GM12878 (cell line): ENCODE measurements at regions not wholly inside any gene's neighbourhood (a gene's known extent, or its start where the extent isn't known, plus 50 kb on each side); places are given as distances from the start of the nearest gene placed in this dataset.

Source experiments
- CBFB ChIP-seq: IDR thresholded peaks from 2 replicates; pipeline ENCODE4 v1.6.1; 2016; ENCODE audit warnings: antibody characterized with exemption, low read depth
- CTCF ChIP-seq, 3 experiments: IDR thresholded peaks in 2 of 3; conservative IDR thresholded peaks in 1 of 3; 2 replicates each; pipeline ENCODE4 v1.5.1; 2011; ENCODE audit warnings: low read depth in 3 of 3, low read length in 3 of 3, mild to moderate bottlenecking in 3 of 3, control low read depth in 2 of 3, moderate library complexity in 2 of 3, inconsistent platforms in 1 of 3, mixed read lengths in 1 of 3; ENCODE audit not compliant: control insufficient read depth in 2 of 3, insufficient read depth in 1 of 3; ENCODE audit errors: extremely low read depth in 1 of 3
- EP300 ChIP-seq, 2 experiments: fragments of 150-350 bp in 1 of 2; IDR thresholded peaks; 2 replicates each; pipeline ENCODE4 v1.6.1; 2011 to 2012; ENCODE audit warnings: low read depth in 2 of 2, low read length in 2 of 2, borderline replicate concordance in 1 of 2, improper control_type of control experiment in 1 of 2, inconsistent platforms in 1 of 2; ENCODE audit not compliant: control insufficient read depth in 1 of 2
- EZH2 ChIP-seq: IDR thresholded peaks from 2 replicates; pipeline ENCODE4 v1.6.1; 2012; ENCODE audit warnings: low read depth, mild to moderate bottlenecking, control low read depth, inconsistent platforms, low read length, borderline replicate concordance; ENCODE audit not compliant: control insufficient read depth
- MEF2A ChIP-seq: IDR thresholded peaks from 2 replicates; pipeline ENCODE4 v1.6.1; 2011; ENCODE audit warnings: low read depth, mild to moderate bottlenecking, low read length, moderate library complexity; ENCODE audit not compliant: insufficient read depth
- POLR2AphosphoS2 ChIP-seq: IDR thresholded peaks from 2 replicates; pipeline ENCODE4 v1.6.1; 2011; ENCODE audit warnings: low read depth, mild to moderate bottlenecking, low read length, improper control_type of control experiment, moderate library complexity
- RAD21 ChIP-seq: IDR thresholded peaks from 2 replicates; pipeline ENCODE4 v1.6.1; 2011; ENCODE audit warnings: mild to moderate bottlenecking, low read depth, low read length, moderate library complexity; ENCODE audit not compliant: insufficient read depth
- REST ChIP-seq: IDR thresholded peaks from 2 replicates; pipeline ENCODE4 v1.6.1; 2012; ENCODE audit warnings: mild to moderate bottlenecking, low read depth, low read length
- STAT1 ChIP-seq: fragments of 450-650 bp; conservative IDR thresholded peaks from 2 replicates; pipeline ENCODE4 v1.6.1; 2014; ENCODE audit warnings: antibody characterized with exemption, mild to moderate bottlenecking
- TAF1 ChIP-seq: IDR thresholded peaks from 2 replicates; pipeline ENCODE4 v1.6.1; 2011; ENCODE audit warnings: mild to moderate bottlenecking, low read depth, low read length, borderline replicate concordance
- YBX1 ChIP-seq: fragments of 450-650 bp; IDR thresholded peaks from 2 replicates; pipeline ENCODE4 v1.6.1; 2016; ENCODE audit warnings: antibody characterized with exemption
- ZBTB33 ChIP-seq: fragments of 450-650 bp; IDR thresholded peaks from 2 replicates; pipeline ENCODE4 v1.6.1; 2017; ENCODE audit warnings: mild to moderate bottlenecking

GRCh38 chr9:105966834-105967233, 272.5 kb downstream of the TMEM38B start:
- TF ChIP-seq YBX1 = no peak
- TF ChIP-seq ZBTB33 = no peak
- no peak for TF ChIP-seq CBFB
- no peak for TF ChIP-seq EZH2
- TF ChIP-seq CTCF (IDR thresholded peaks at IDR 0.05 in 2 of 3, conservative IDR thresholded peaks at IDR 0.05 in 1 of 3; ENCODE audit: control insufficient read depth in 2 of 3, extremely low read depth in 1 of 3, insufficient read depth in 1 of 3, low read depth in 3 of 3, low read length in 3 of 3) = no peak
- no peak for TF ChIP-seq RAD21
- no peak for TF ChIP-seq REST
- TF ChIP-seq POLR2AphosphoS2 = no peak
- no peak for TF ChIP-seq STAT1
- TF ChIP-seq TAF1 = no peak
- no peak for TF ChIP-seq MEF2A
- TF ChIP-seq EP300 (IDR thresholded peaks at IDR 0.05; ENCODE audit: borderline replicate concordance in 1 of 2, control insufficient read depth in 1 of 2, low read depth in 2 of 2, low read length in 2 of 2) = no peak
